ENCODE measurements at regions not wholly inside any gene's neighbourhood (a gene's known extent, or its start where the extent isn't known, plus 50 kb on each side); places are given as distances from the start of the nearest gene placed in this dataset.

GRCh38 chr1:83104558-83104957, 894.4 kb downstream of the TTLL7 start:
- Histone ChIP-seq H3K4me1 (no peaks in the 10 kb centered on the region), H3K36me3 (no peaks in the 10 kb centered on the region), H3K4me3 (no peak overlapping the region), H3K27ac (no peak overlapping the region), H3K9me3 (no peaks in the 10 kb centered on the region), H3K27me3 (no peaks in the 10 kb centered on the region)
- WGBS, 2 donors (ENCODE audit: low coverage in 1 of 2), result 60 to 61% methylated on average over 2 of the region's 2 CpGs
- no peak for DNase-seq
- in situ Hi-C loops (cut with MboI; ENCODE audit: low pct_ligation_motif_present in 1 of 4, low pct_unique_long_range_greater_than_20kb in 1 of 4, low sequenced_read_pairs in 3 of 4), result no loop called here
- intact Hi-C loops (cut with DNase I; ENCODE audit: low total_unique reads), result no loop called here
- TF ChIP-seq POLR2A (IDR thresholded peaks at IDR 0.05), result no peak
- no peak for TF ChIP-seq POLR2AphosphoS5 (IDR thresholded peaks at IDR 0.05)
- TF ChIP-seq EP300 (IDR thresholded peaks at IDR 0.05; ENCODE audit: low read depth), result no peak
- no peak for TF ChIP-seq CTCF (IDR thresholded peaks at IDR 0.05)

GRCh38 chr1:83103341-83103740, 895.6 kb downstream of the TTLL7 start:
- in situ Hi-C loops (cut with MboI; ENCODE audit: low pct_ligation_motif_present in 1 of 4, low pct_unique_long_range_greater_than_20kb in 1 of 4, low sequenced_read_pairs in 3 of 4), result no loop called here
- intact Hi-C loops (cut with DNase I; ENCODE audit: low total_unique reads), result no loop called here
- 78 to 81% methylated on average over 2 of the region's 2 CpGs for WGBS, 2 donors (ENCODE audit: low coverage in 1 of 2)
- H3K9me3 ChIP-seq, result no peaks in the 10 kb centered on the region
- H3K4me1 ChIP-seq, result no peaks in the 10 kb centered on the region
- no peak for DNase-seq
- H3K27ac ChIP-seq, result no peak overlapping the region
- no peaks in the 10 kb centered on the region for H3K36me3 ChIP-seq
- H3K4me3 ChIP-seq, result no peak overlapping the region
- no peaks in the 10 kb centered on the region for H3K27me3 ChIP-seq
- no peak for TF ChIP-seq EP300 (IDR thresholded peaks at IDR 0.05; ENCODE audit: low read depth)

GRCh38 chr1:83102630-83103071, 896.3 kb downstream of the TTLL7 start:
- Histone ChIP-seq H3K36me3 (no peaks in the 10 kb centered on the region), H3K27ac (no peak overlapping the region), H3K4me1 (no peaks in the 10 kb centered on the region), H3K27me3 (no peaks in the 10 kb centered on the region), H3K4me3 (no peak overlapping the region), H3K9me3 (no peaks in the 10 kb centered on the region)
- 37 to 85% methylated on average over 2 of the region's 2 CpGs for WGBS, 2 donors (ENCODE audit: low coverage in 1 of 2)
- in situ Hi-C loops (cut with MboI; ENCODE audit: low pct_ligation_motif_present in 1 of 4, low pct_unique_long_range_greater_than_20kb in 1 of 4, low sequenced_read_pairs in 3 of 4), result no loop called here
- intact Hi-C loops (cut with DNase I; ENCODE audit: low total_unique reads), result no loop called here
- DNase-seq, result no peak
- TF ChIP-seq CTCF (IDR thresholded peaks at IDR 0.05) (no peak), EP300 (IDR thresholded peaks at IDR 0.05; ENCODE audit: low read depth) (no peak), POLR2AphosphoS5 (IDR thresholded peaks at IDR 0.05) (no peak), POLR2A (IDR thresholded peaks at IDR 0.05) (no peak)

- H3K36me3 ChIP-seq, result no peaks in the 10 kb centered on the region
- WGBS, 2 donors (ENCODE audit: low coverage in 1 of 2), result 55 to 64% methylated on average over 4 of the region's 4 CpGs
- H3K27ac ChIP-seq, result no peak overlapping the region
- H3K4me3 ChIP-seq, result no peak overlapping the region
- in situ Hi-C loops (cut with MboI; ENCODE audit: low pct_ligation_motif_present in 1 of 4, low pct_unique_long_range_greater_than_20kb in 1 of 4, low sequenced_read_pairs in 3 of 4) (no loop called here), intact Hi-C loops (cut with DNase I; ENCODE audit: low total_unique reads) (no loop called here)
- no peaks in the 10 kb centered on the region for H3K9me3 ChIP-seq
- no peak for TF ChIP-seq EP300 (IDR thresholded peaks at IDR 0.05; ENCODE audit: low read depth)
- TF ChIP-seq CTCF (IDR thresholded peaks at IDR 0.05), result no peak
- no peak for TF ChIP-seq POLR2AphosphoS5 (IDR thresholded peaks at IDR 0.05)
- TF ChIP-seq POLR2A (IDR thresholded peaks at IDR 0.05), result no peak
- no peaks in the 10 kb centered on the region for H3K4me1 ChIP-seq
- H3K27me3 ChIP-seq, result no peaks in the 10 kb centered on the region
- no peak for DNase-seq
Measured at GRCh38 chr1:83101406-83101805, 897.5 kb downstream of the TTLL7 start.

- DNase-seq, result no peak
- Histone ChIP-seq H3K4me1 (no peaks in the 10 kb centered on the region), H3K27ac (no peak overlapping the region), H3K9me3 (no peaks in the 10 kb centered on the region), H3K36me3 (no peaks in the 10 kb centered on the region), H3K4me3 (no peak overlapping the region), H3K27me3 (no peaks in the 10 kb centered on the region)
- intact Hi-C loops (cut with DNase I; ENCODE audit: low total_unique reads) (no loop called here), in situ Hi-C loops (cut with MboI; ENCODE audit: low pct_ligation_motif_present in 1 of 4, low pct_unique_long_range_greater_than_20kb in 1 of 4, low sequenced_read_pairs in 3 of 4) (no loop called here)
- whole genome bisulfite sequencing, 2 donors (ENCODE audit: low coverage in 1 of 2), result 70 to 80% methylated on average over 2 of the region's 2 CpGs
- no peak for TF ChIP-seq POLR2AphosphoS5 (IDR thresholded peaks at IDR 0.05)
- TF ChIP-seq POLR2A (IDR thresholded peaks at IDR 0.05), result no peak
- TF ChIP-seq CTCF (IDR thresholded peaks at IDR 0.05), result no peak
- no peak for TF ChIP-seq EP300 (IDR thresholded peaks at IDR 0.05; ENCODE audit: low read depth)
Measured at GRCh38 chr1:83100133-83100532, 898.8 kb downstream of the TTLL7 start.
